ENCODE measurements at regions not wholly inside any gene's neighbourhood (a gene's known extent, or its start where the extent isn't known, plus 50 kb on each side); places are given as distances from the start of the nearest gene placed in this dataset.

GRCh38 chr2:2633017-2633416, 301.9 kb upstream of the MYT1L start:
- peaks cover 9% of the 10 kb centered on the region for H3K9me3 Mint-ChIP-seq (ENCODE audit: low read depth)
- no peaks in the 10 kb centered on the region for H3K27me3 Mint-ChIP-seq
- ATAC-seq: no peak
- no peak for DNase-seq
- no peaks in the 10 kb centered on the region for H3K36me3 Mint-ChIP-seq
- no peak overlapping the region for H3K4me3 Mint-ChIP-seq
- no peak overlapping the region for H3K27ac Mint-ChIP-seq
- CTCF ChIA-PET: no interaction called here
- H3K4me1 Mint-ChIP-seq: no peaks in the 10 kb centered on the region

GRCh38 chr2:2623939-2624338, 292.9 kb upstream of the MYT1L start:
- H3K36me3 Mint-ChIP-seq: no peaks in the 10 kb centered on the region
- no peak overlapping the region for H3K4me3 Mint-ChIP-seq

GRCh38 chr2:2621855-2622254, 290.8 kb upstream of the MYT1L start:
- no peak for DNase-seq
- Mint-ChIP-seq H3K4me1 (no peaks in the 10 kb centered on the region), H3K4me3 (no peak overlapping the region), H3K9me3 (ENCODE audit: low read depth) (no peaks in the 10 kb centered on the region), H3K27ac (no peak overlapping the region), H3K36me3 (no peaks in the 10 kb centered on the region), H3K27me3 (no peaks in the 10 kb centered on the region)
- ATAC-seq: no peak
- CTCF ChIA-PET: no interaction called here

More at GRCh38 chr2:2623939-2624338, 292.9 kb upstream of the MYT1L start:
- Mint-ChIP-seq H3K4me1 (no peaks in the 10 kb centered on the region), H3K27ac (no peak overlapping the region), H3K9me3 (ENCODE audit: low read depth) (no peaks in the 10 kb centered on the region), H3K27me3 (no peaks in the 10 kb centered on the region)
- CTCF ChIA-PET: no interaction called here
- DNase-seq (no peak), ATAC-seq (no peak)

DNA sequence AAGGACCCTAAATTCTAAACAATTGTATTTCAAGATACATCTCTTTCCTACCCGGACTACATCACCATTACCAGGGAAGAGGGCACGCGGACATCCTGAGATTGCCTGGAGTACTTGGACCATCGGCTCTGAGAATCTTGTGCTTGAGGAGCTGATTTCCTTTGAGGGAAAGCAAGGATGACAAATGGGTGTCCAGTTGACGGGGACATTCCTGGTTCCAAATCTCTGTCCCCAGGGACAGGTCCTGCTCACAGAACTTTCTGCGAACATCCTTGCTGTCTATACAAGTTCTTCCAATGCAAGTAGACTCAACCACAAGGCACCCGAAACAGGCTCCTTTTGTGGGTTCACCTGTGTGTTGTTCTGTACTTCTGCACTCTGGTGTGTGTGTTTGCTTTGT, 289.5 kb upstream of the MYT1L start:
- Mint-ChIP-seq H3K36me3 (no peaks in the 10 kb centered on the region), H3K27ac (no peak overlapping the region), H3K9me3 (ENCODE audit: low read depth) (no peaks in the 10 kb centered on the region), H3K4me3 (no peak overlapping the region), H3K4me1 (no peaks in the 10 kb centered on the region), H3K27me3 (no peaks in the 10 kb centered on the region)
- no peak for DNase-seq
- no peak for ATAC-seq
- CTCF ChIA-PET: no interaction called here

- no peak overlapping the region for H3K27ac Mint-ChIP-seq
- H3K4me3 Mint-ChIP-seq: no peak overlapping the region
- CTCF ChIA-PET: no interaction called here
- H3K36me3 Mint-ChIP-seq: no peaks in the 10 kb centered on the region
- H3K27me3 Mint-ChIP-seq: no peaks in the 10 kb centered on the region
- DNase-seq (no peak), ATAC-seq (no peak)
- no peaks in the 10 kb centered on the region for H3K9me3 Mint-ChIP-seq (ENCODE audit: low read depth)
- H3K4me1 Mint-ChIP-seq: no peaks in the 10 kb centered on the region
Observed at GRCh38 chr2:2619995-2620394, 288.9 kb upstream of the MYT1L start.

GRCh38 chr2:2614452-2614851, 283.4 kb upstream of the MYT1L start:
- Mint-ChIP-seq H3K4me3 (no peak overlapping the region), H3K9me3 (ENCODE audit: low read depth) (peaks cover 4% of the 10 kb centered on the region), H3K27ac (no peak overlapping the region), H3K36me3 (peaks cover 4% of the 10 kb centered on the region), H3K27me3 (no peaks in the 10 kb centered on the region), H3K4me1 (peaks cover 9% of the 10 kb centered on the region)
- DNase-seq (no peak), ATAC-seq (no peak)
- CTCF ChIA-PET: no interaction called here

DNA sequence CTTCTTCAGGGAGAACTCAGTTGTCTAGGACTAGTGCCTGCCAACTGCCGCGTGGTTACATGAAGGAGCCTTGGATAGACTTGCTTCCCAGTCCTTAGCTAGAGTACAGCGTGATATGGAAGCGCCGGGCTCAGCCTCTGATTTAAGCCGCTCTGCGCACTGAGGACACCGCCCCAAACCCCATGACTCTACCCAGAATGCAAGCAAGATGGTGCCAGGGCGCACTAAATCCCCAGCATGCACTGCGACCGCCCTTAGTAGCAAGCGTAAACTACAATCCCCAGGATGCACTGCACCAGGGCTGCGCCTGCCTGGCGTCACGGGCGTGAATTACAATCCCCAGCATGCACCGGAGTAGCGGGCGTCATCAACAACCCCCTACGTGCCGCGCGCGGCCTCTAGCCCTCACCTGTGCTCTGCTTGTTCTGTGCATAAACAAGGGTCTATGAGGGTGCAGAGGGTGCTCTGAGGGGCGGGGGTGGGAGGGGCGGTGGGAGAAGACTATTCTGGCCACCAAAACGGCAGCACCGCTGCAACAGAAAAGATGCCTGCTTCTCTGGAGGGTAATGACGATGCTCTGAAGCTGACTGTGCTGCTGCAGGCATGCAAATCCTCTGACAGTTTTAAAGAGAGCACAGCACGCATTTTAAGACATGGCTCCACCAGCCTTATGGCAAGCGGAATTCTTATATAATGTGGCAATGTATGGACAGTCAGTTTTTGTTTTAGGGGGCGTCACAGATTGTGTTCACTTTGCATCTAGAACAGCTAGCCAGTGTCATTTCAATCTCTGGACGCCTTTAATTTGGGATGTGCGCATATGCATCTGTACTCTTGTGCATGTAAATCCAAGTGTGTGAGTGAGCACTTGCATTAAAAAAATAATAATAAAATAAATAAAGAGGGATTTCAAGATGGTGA, 282.5 kb upstream of the MYT1L start:
- CTCF ChIA-PET: no interaction called here
- peak overlapping the region; percentile 64 for H3K4me3 Mint-ChIP-seq
- H3K4me1 Mint-ChIP-seq: peaks cover 9% of the 10 kb centered on the region
- no peaks in the 10 kb centered on the region for H3K27me3 Mint-ChIP-seq
- H3K27ac Mint-ChIP-seq: peak overlapping the region; percentile 58
- peaks cover 4% of the 10 kb centered on the region for H3K9me3 Mint-ChIP-seq (ENCODE audit: low read depth)
- DNase-seq: peak; percentile 91
- peak; percentile 99 for ATAC-seq
- H3K36me3 Mint-ChIP-seq: peaks cover 4% of the 10 kb centered on the region

GRCh38 chr2:2610751-2611150, 279.7 kb upstream of the MYT1L start:
- Mint-ChIP-seq H3K9me3 (ENCODE audit: low read depth) (peaks cover 4% of the 10 kb centered on the region), H3K36me3 (peaks cover 4% of the 10 kb centered on the region), H3K27me3 (no peaks in the 10 kb centered on the region), H3K27ac (no peak overlapping the region), H3K4me3 (no peak overlapping the region), H3K4me1 (peaks cover 9% of the 10 kb centered on the region)
- CTCF ChIA-PET: no interaction called here
- DNase-seq: no peak
- no peak for ATAC-seq

GRCh38 chr2:2600366-2600765, 269.3 kb upstream of the MYT1L start:
- no peak for ATAC-seq
- Mint-ChIP-seq H3K9me3 (ENCODE audit: low read depth) (peaks cover 2% of the 10 kb centered on the region), H3K27me3 (no peaks in the 10 kb centered on the region)

DNA sequence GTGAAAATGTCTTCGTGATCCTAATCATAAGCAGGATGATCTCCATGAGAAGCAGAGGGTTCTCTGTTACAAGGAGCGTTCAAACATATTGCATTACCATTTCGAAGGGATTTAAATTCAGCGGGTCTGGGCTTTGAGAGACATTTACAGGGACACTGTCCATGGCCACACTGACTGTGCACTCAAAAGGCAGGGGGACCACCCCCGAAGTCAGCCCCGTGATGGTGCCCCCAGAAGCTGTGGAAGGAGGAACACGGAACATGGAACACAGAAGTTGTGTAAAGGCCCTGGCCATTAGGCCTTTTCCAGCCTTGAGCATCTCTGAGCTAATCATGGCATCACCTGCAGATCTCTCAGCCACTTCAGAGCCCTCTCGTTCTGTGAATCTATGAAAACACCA, 268.4 kb upstream of the MYT1L start:
- no peak for DNase-seq
- Mint-ChIP-seq H3K4me3 (no peak overlapping the region), H3K36me3 (no peaks in the 10 kb centered on the region), H3K27ac (no peak overlapping the region), H3K4me1 (no peaks in the 10 kb centered on the region), H3K9me3 (ENCODE audit: low read depth) (peaks cover 2% of the 10 kb centered on the region), H3K27me3 (no peaks in the 10 kb centered on the region)
- ATAC-seq: no peak
- CTCF ChIA-PET: no interaction called here

More at GRCh38 chr2:2600366-2600765, 269.3 kb upstream of the MYT1L start:
- CTCF ChIA-PET: no interaction called here
- Mint-ChIP-seq H3K27ac (no peak overlapping the region), H3K4me1 (no peaks in the 10 kb centered on the region), H3K4me3 (no peak overlapping the region), H3K36me3 (no peaks in the 10 kb centered on the region)
- no peak for DNase-seq

GRCh38 chr2:2597712-2598111, 266.6 kb upstream of the MYT1L start:
- CTCF ChIA-PET: no interaction called here
- peaks cover 2% of the 10 kb centered on the region for H3K9me3 Mint-ChIP-seq (ENCODE audit: low read depth)
- no peaks in the 10 kb centered on the region for H3K4me1 Mint-ChIP-seq
- no peak overlapping the region for H3K4me3 Mint-ChIP-seq
- H3K36me3 Mint-ChIP-seq: no peaks in the 10 kb centered on the region
- peaks cover 2% of the 10 kb centered on the region for H3K27me3 Mint-ChIP-seq
- no peak overlapping the region for H3K27ac Mint-ChIP-seq
- DNase-seq: no peak
- no peak for ATAC-seq

GRCh38 chr2:2591542-2591940, 260.5 kb upstream of the MYT1L start:
- Mint-ChIP-seq H3K36me3 (no peaks in the 10 kb centered on the region), H3K27me3 (peaks cover 2% of the 10 kb centered on the region)

GRCh38 chr2:2590841-2591541, 259.9 kb upstream of the MYT1L start:
- Mint-ChIP-seq H3K27ac (no peak overlapping the region), H3K4me3 (no peak overlapping the region), H3K36me3 (no peaks in the 10 kb centered on the region), H3K27me3 (peaks cover 2% of the 10 kb centered on the region), H3K9me3 (ENCODE audit: low read depth) (peaks cover 2% of the 10 kb centered on the region), H3K4me1 (no peaks in the 10 kb centered on the region)
- CTCF ChIA-PET: no interaction called here
- DNase-seq (no peak), ATAC-seq (no peak)

More at GRCh38 chr2:2591542-2591940, 260.5 kb upstream of the MYT1L start:
- Mint-ChIP-seq H3K4me1 (no peaks in the 10 kb centered on the region), H3K4me3 (no peak overlapping the region), H3K9me3 (ENCODE audit: low read depth) (peaks cover 2% of the 10 kb centered on the region), H3K27ac (no peak overlapping the region)
- DNase-seq: no peak
- CTCF ChIA-PET: no interaction called here
- no peak for ATAC-seq

GRCh38 chr2:2590141-2590540, 259.1 kb upstream of the MYT1L start:
- no peak for DNase-seq
- CTCF ChIA-PET: no interaction called here
- H3K9me3 Mint-ChIP-seq (ENCODE audit: low read depth): no peaks in the 10 kb centered on the region
- no peak overlapping the region for H3K27ac Mint-ChIP-seq
- H3K4me3 Mint-ChIP-seq: no peak overlapping the region
- no peaks in the 10 kb centered on the region for H3K36me3 Mint-ChIP-seq
- no peaks in the 10 kb centered on the region for H3K4me1 Mint-ChIP-seq
- H3K27me3 Mint-ChIP-seq: peaks cover 2% of the 10 kb centered on the region
- no peak for ATAC-seq

All from activated CD8-positive, alpha-beta memory T cell treated with anti-CD3 and anti-CD28 coated beads, Interleukin-2, amount 10 ng/mL, durations not matched to agents 7 days and 5 days (primary cell).